ENCODE measurements at regions not wholly inside any gene's neighbourhood (a gene's known extent, or its start where the extent isn't known, plus 50 kb on each side); places are given as distances from the start of the nearest gene placed in this dataset.

GRCh38 chr9:1442105-1442504 lies 391.9 kb downstream of the DMRT2 start:
- H3K27me3 ChIP-seq (replicated peaks in 2 of 5; ENCODE audit: control insufficient read depth in 4 of 5, insufficient read depth in 5 of 5, low read length in 4 of 5), result no peaks in the 10 kb centered on the region
- no CpG with 5 or more reads among the region's 1 CpG for WGBS (ENCODE audit: insufficient coverage)
- no peaks in the 10 kb centered on the region for H3K4me1 ChIP-seq (ENCODE audit: control extremely low read depth in 1 of 4, control insufficient read depth in 4 of 4, insufficient read depth in 4 of 4, low read length in 3 of 4)
- ChIA-PET CTCF (no interaction called here), POLR2A (no interaction called here)
- no peaks in the 10 kb centered on the region for H3K36me3 ChIP-seq (ENCODE audit: control insufficient read depth in 4 of 4, insufficient read depth in 4 of 4, low read length in 3 of 4)
- DNase-seq, result no peak
- H3K4me3 ChIP-seq (ENCODE audit: control insufficient read depth in 1 of 7, extremely low read depth in 1 of 7, insufficient read depth in 4 of 7, low read depth in 2 of 7, low read length in 6 of 7), result no peak overlapping the region
- H3K9me3 ChIP-seq (ENCODE audit: control extremely low read depth in 1 of 5, control insufficient read depth in 4 of 5, insufficient read depth in 2 of 5, low read depth in 1 of 5, low read length in 4 of 5), result no peaks in the 10 kb centered on the region
- no peak overlapping the region for H3K27ac ChIP-seq (ENCODE audit: insufficient read depth in 1 of 2, low read depth in 1 of 2, low read length in 2 of 2, poor library complexity in 1 of 2, severe bottlenecking in 2 of 2)

GRCh38 chr9:1443450-1443849 lies 393.3 kb downstream of the DMRT2 start:
- DNase-seq, result no peak
- no CpG with 5 or more reads among the region's 1 CpG for WGBS (ENCODE audit: insufficient coverage)
- H3K36me3 ChIP-seq (ENCODE audit: control insufficient read depth in 4 of 4, insufficient read depth in 4 of 4, low read length in 3 of 4), result no peaks in the 10 kb centered on the region
- no peaks in the 10 kb centered on the region for H3K27me3 ChIP-seq (replicated peaks in 2 of 5; ENCODE audit: control insufficient read depth in 4 of 5, insufficient read depth in 5 of 5, low read length in 4 of 5)
- CTCF ChIA-PET, result interaction anchor here (0.7 kb wide), 1 partner anchor 39 kb away, joined by 3 read pairs; no protein-coding TSS in a partner anchor
- no peaks in the 10 kb centered on the region for H3K9me3 ChIP-seq (ENCODE audit: control extremely low read depth in 1 of 5, control insufficient read depth in 4 of 5, insufficient read depth in 2 of 5, low read depth in 1 of 5, low read length in 4 of 5)
- POLR2A ChIA-PET, result no interaction called here
- H3K27ac ChIP-seq (ENCODE audit: insufficient read depth in 1 of 2, low read depth in 1 of 2, low read length in 2 of 2, poor library complexity in 1 of 2, severe bottlenecking in 2 of 2), result no peak overlapping the region
- H3K4me1 ChIP-seq (ENCODE audit: control extremely low read depth in 1 of 4, control insufficient read depth in 4 of 4, insufficient read depth in 4 of 4, low read length in 3 of 4), result no peaks in the 10 kb centered on the region
- no peak overlapping the region for H3K4me3 ChIP-seq (ENCODE audit: control insufficient read depth in 1 of 7, extremely low read depth in 1 of 7, insufficient read depth in 4 of 7, low read depth in 2 of 7, low read length in 6 of 7)

- H3K9me3 ChIP-seq (ENCODE audit: control extremely low read depth in 1 of 5, control insufficient read depth in 4 of 5, insufficient read depth in 2 of 5, low read depth in 1 of 5, low read length in 4 of 5), result no peaks in the 10 kb centered on the region
- ChIA-PET POLR2A (no interaction called here), CTCF (no interaction called here)
- no peaks in the 10 kb centered on the region for H3K27me3 ChIP-seq (replicated peaks in 2 of 5; ENCODE audit: control insufficient read depth in 4 of 5, insufficient read depth in 5 of 5, low read length in 4 of 5)
- no peak overlapping the region for H3K4me3 ChIP-seq (ENCODE audit: control insufficient read depth in 1 of 7, extremely low read depth in 1 of 7, insufficient read depth in 4 of 7, low read depth in 2 of 7, low read length in 6 of 7)
- no peaks in the 10 kb centered on the region for H3K4me1 ChIP-seq (ENCODE audit: control extremely low read depth in 1 of 4, control insufficient read depth in 4 of 4, insufficient read depth in 4 of 4, low read length in 3 of 4)
- no CpG with 5 or more reads among the region's 2 CpGs for WGBS (ENCODE audit: insufficient coverage)
- H3K36me3 ChIP-seq (ENCODE audit: control insufficient read depth in 4 of 4, insufficient read depth in 4 of 4, low read length in 3 of 4), result no peaks in the 10 kb centered on the region
- H3K27ac ChIP-seq (ENCODE audit: insufficient read depth in 1 of 2, low read depth in 1 of 2, low read length in 2 of 2, poor library complexity in 1 of 2, severe bottlenecking in 2 of 2), result no peak overlapping the region
- DNase-seq, result no peak
Observed at GRCh38 chr9:1446671-1447070, 396.5 kb downstream of the DMRT2 start.

GRCh38 chr9:1453636-1454035 lies 403.5 kb downstream of the DMRT2 start:
- no peaks in the 10 kb centered on the region for H3K4me1 ChIP-seq (ENCODE audit: control extremely low read depth in 1 of 4, control insufficient read depth in 4 of 4, insufficient read depth in 4 of 4, low read length in 3 of 4)
- H3K27ac ChIP-seq (ENCODE audit: insufficient read depth in 1 of 2, low read depth in 1 of 2, low read length in 2 of 2, poor library complexity in 1 of 2, severe bottlenecking in 2 of 2), result no peak overlapping the region
- no peaks in the 10 kb centered on the region for H3K9me3 ChIP-seq (ENCODE audit: control extremely low read depth in 1 of 5, control insufficient read depth in 4 of 5, insufficient read depth in 2 of 5, low read depth in 1 of 5, low read length in 4 of 5)
- no peaks in the 10 kb centered on the region for H3K27me3 ChIP-seq (replicated peaks in 2 of 5; ENCODE audit: control insufficient read depth in 4 of 5, insufficient read depth in 5 of 5, low read length in 4 of 5)
- no peak for DNase-seq
- H3K4me3 ChIP-seq (ENCODE audit: control insufficient read depth in 1 of 7, extremely low read depth in 1 of 7, insufficient read depth in 4 of 7, low read depth in 2 of 7, low read length in 6 of 7), result no peak overlapping the region
- WGBS (ENCODE audit: insufficient coverage), result 33% methylated on average over 1 of the region's 4 CpGs
- ChIA-PET POLR2A (no interaction called here), CTCF (no interaction called here)
- no peaks in the 10 kb centered on the region for H3K36me3 ChIP-seq (ENCODE audit: control insufficient read depth in 4 of 4, insufficient read depth in 4 of 4, low read length in 3 of 4)

GRCh38 chr9:1454211-1454610 lies 404.1 kb downstream of the DMRT2 start:
- Histone ChIP-seq H3K36me3 (ENCODE audit: control insufficient read depth in 4 of 4, insufficient read depth in 4 of 4, low read length in 3 of 4) (no peaks in the 10 kb centered on the region), H3K27me3 (replicated peaks in 2 of 5; ENCODE audit: control insufficient read depth in 4 of 5, insufficient read depth in 5 of 5, low read length in 4 of 5) (no peaks in the 10 kb centered on the region), H3K4me1 (ENCODE audit: control extremely low read depth in 1 of 4, control insufficient read depth in 4 of 4, insufficient read depth in 4 of 4, low read length in 3 of 4) (no peaks in the 10 kb centered on the region), H3K27ac (ENCODE audit: insufficient read depth in 1 of 2, low read depth in 1 of 2, low read length in 2 of 2, poor library complexity in 1 of 2, severe bottlenecking in 2 of 2) (no peak overlapping the region), H3K9me3 (ENCODE audit: control extremely low read depth in 1 of 5, control insufficient read depth in 4 of 5, insufficient read depth in 2 of 5, low read depth in 1 of 5, low read length in 4 of 5) (no peaks in the 10 kb centered on the region), H3K4me3 (ENCODE audit: control insufficient read depth in 1 of 7, extremely low read depth in 1 of 7, insufficient read depth in 4 of 7, low read depth in 2 of 7, low read length in 6 of 7) (no peak overlapping the region)
- ChIA-PET POLR2A (no interaction called here), CTCF (no interaction called here)
- WGBS (ENCODE audit: insufficient coverage), result 73% methylated on average over 1 of the region's 1 CpG
- DNase-seq, result no peak

GRCh38 chr9:1454616-1455347 lies 404.6 kb downstream of the DMRT2 start:
- Histone ChIP-seq H3K27ac (ENCODE audit: insufficient read depth in 1 of 2, low read depth in 1 of 2, low read length in 2 of 2, poor library complexity in 1 of 2, severe bottlenecking in 2 of 2) (no peak overlapping the region), H3K4me3 (ENCODE audit: control insufficient read depth in 1 of 7, extremely low read depth in 1 of 7, insufficient read depth in 4 of 7, low read depth in 2 of 7, low read length in 6 of 7) (no peak overlapping the region), H3K27me3 (replicated peaks in 2 of 5; ENCODE audit: control insufficient read depth in 4 of 5, insufficient read depth in 5 of 5, low read length in 4 of 5) (no peaks in the 10 kb centered on the region), H3K9me3 (ENCODE audit: control extremely low read depth in 1 of 5, control insufficient read depth in 4 of 5, insufficient read depth in 2 of 5, low read depth in 1 of 5, low read length in 4 of 5) (no peaks in the 10 kb centered on the region), H3K4me1 (ENCODE audit: control extremely low read depth in 1 of 4, control insufficient read depth in 4 of 4, insufficient read depth in 4 of 4, low read length in 3 of 4) (no peaks in the 10 kb centered on the region), H3K36me3 (ENCODE audit: control insufficient read depth in 4 of 4, insufficient read depth in 4 of 4, low read length in 3 of 4) (no peaks in the 10 kb centered on the region)
- ChIA-PET POLR2A (no interaction called here), CTCF (no interaction called here)
- 87% methylated on average over 5 of the region's 7 CpGs for WGBS (ENCODE audit: insufficient coverage)
- DNase-seq, result no peak

- DNase-seq, result no peak
- no peaks in the 10 kb centered on the region for H3K36me3 ChIP-seq (ENCODE audit: control insufficient read depth in 4 of 4, insufficient read depth in 4 of 4, low read length in 3 of 4)
- ChIA-PET POLR2A (no interaction called here), CTCF (no interaction called here)
- H3K4me1 ChIP-seq (ENCODE audit: control extremely low read depth in 1 of 4, control insufficient read depth in 4 of 4, insufficient read depth in 4 of 4, low read length in 3 of 4), result no peaks in the 10 kb centered on the region
- no peak overlapping the region for H3K27ac ChIP-seq (ENCODE audit: insufficient read depth in 1 of 2, low read depth in 1 of 2, low read length in 2 of 2, poor library complexity in 1 of 2, severe bottlenecking in 2 of 2)
- no peaks in the 10 kb centered on the region for H3K27me3 ChIP-seq (replicated peaks in 2 of 5; ENCODE audit: control insufficient read depth in 4 of 5, insufficient read depth in 5 of 5, low read length in 4 of 5)
- 95% methylated on average over 4 of the region's 4 CpGs for WGBS (ENCODE audit: insufficient coverage)
- H3K9me3 ChIP-seq (ENCODE audit: control extremely low read depth in 1 of 5, control insufficient read depth in 4 of 5, insufficient read depth in 2 of 5, low read depth in 1 of 5, low read length in 4 of 5), result no peaks in the 10 kb centered on the region
- no peak overlapping the region for H3K4me3 ChIP-seq (ENCODE audit: control insufficient read depth in 1 of 7, extremely low read depth in 1 of 7, insufficient read depth in 4 of 7, low read depth in 2 of 7, low read length in 6 of 7)
Observed at GRCh38 chr9:1455766-1456165, 405.6 kb downstream of the DMRT2 start.

Data from common myeloid progenitor, CD34-positive (primary cell).